Epithelial cell of esophagus (primary cell): ENCODE measurements at regions not wholly inside any gene's neighbourhood (a gene's known extent, or its start where the extent isn't known, plus 50 kb on each side); places are given as distances from the start of the nearest gene placed in this dataset.

ENCODE experiments used
- DNase-seq: peaks from one replicate; pipeline ENCODE4 v3.0.0; 2010; ENCODE audit warnings: low read depth
- H3K4me3 ChIP-seq: 2 replicates; pipeline ENCODE4 v1.5.1; 2011; ENCODE audit warnings: mild to moderate bottlenecking, low read length, control low read depth
- TF ChIP-seq, protein P1 (sequence below): IDR thresholded peaks from 2 replicates; pipeline ENCODE4 v1.5.1; 2011; ENCODE audit warnings: low read depth, mild to moderate bottlenecking, low read length, control low read depth, inconsistent platforms; ENCODE audit not compliant: insufficient read depth; ENCODE audit errors: missing control alignments

DNA sequence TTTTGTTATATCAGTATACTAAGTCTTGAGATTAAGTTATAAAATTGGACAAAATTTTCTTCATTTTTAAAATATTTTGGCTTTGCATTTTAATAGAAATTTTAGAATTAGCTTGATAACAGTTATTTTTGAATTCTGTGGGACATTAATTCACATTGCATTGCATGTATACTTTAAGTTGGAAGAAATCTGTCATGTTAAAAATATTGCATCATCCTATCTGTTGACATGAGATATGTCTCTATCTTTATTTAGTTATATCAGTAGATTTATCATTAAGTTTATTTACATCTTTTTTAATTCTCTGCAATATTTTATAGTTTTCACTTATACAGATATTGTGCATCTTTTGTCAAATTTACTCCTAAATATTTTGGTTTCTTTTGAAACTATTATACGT is 904.6 kb upstream of the NR2F2 start:
- TF ChIP-seq, protein P1, sequence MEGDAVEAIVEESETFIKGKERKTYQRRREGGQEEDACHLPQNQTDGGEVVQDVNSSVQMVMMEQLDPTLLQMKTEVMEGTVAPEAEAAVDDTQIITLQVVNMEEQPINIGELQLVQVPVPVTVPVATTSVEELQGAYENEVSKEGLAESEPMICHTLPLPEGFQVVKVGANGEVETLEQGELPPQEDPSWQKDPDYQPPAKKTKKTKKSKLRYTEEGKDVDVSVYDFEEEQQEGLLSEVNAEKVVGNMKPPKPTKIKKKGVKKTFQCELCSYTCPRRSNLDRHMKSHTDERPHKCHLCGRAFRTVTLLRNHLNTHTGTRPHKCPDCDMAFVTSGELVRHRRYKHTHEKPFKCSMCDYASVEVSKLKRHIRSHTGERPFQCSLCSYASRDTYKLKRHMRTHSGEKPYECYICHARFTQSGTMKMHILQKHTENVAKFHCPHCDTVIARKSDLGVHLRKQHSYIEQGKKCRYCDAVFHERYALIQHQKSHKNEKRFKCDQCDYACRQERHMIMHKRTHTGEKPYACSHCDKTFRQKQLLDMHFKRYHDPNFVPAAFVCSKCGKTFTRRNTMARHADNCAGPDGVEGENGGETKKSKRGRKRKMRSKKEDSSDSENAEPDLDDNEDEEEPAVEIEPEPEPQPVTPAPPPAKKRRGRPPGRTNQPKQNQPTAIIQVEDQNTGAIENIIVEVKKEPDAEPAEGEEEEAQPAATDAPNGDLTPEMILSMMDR = no peak
- no peak overlapping the region for H3K4me3 ChIP-seq
- DNase-seq = no peak

DNA sequence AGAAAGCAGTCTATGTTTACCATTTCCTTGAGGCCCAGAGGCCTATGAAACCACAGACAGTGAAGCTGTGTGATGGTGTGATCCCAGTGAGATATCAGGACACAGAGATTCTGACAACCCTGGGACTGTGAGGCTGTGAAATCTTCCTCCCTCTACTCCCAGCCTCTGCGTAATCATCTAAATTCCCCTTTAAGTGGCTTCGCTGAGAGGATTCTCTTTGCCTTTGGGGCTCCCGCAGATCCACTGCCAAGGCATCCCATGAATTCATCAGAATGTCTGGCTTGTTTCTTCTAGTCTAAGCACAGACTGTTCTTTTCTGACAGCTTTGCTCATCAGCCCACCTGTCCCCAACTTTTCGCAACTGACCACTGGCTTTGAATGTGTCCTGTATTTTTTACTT is 901.2 kb upstream of the NR2F2 start:
- no peak for DNase-seq
- TF ChIP-seq, protein P1 = no peak
- H3K4me3 ChIP-seq = no peak overlapping the region

DNA sequence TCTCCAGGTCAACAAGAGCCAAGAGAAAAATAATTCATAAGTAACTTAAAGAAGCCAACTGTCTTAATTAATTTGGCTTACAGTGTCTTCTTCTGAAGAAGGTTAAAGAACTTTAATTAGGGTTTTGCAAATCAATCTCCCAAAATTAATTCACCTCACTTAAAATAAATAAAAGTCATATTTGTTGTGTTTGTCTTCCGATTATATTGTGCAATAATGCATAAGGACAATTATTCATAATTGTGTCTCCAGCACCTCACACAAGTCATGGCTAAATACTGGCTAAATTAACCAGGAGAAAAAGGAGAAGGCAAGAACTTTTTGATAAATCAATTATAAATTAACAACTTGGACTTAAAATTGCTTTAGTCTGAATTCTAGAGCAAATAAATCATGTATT is 899.0 kb upstream of the NR2F2 start:
- no peak overlapping the region for H3K4me3 ChIP-seq
- DNase-seq = no peak
- TF ChIP-seq, protein P1 = no peak

DNA sequence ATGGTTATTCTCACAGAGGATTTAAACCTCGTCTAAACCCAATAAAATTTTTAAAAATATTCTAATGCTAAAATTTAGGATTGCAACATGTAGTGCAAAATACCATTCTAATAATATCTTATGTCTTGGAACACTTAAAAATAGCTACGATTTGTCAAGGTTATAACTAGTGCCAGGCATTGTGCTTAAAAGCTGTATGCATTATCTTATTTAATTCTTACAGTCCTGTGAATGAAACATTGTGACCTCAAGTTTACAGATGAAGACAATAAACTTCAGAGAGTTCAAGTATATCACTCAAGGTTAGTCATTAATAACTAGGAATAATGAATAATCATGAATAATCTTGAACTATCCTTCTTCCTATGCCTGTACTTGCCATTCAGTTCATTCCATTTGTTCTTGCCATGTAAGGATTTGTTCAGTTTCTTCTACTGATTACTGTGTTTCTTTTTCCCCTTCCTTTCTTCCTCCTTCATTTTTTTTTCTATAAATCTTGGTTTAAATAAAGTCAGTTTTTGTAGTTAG is 897.6 kb upstream of the NR2F2 start:
- TF ChIP-seq, protein P1 = no peak
- peak; percentile 59 for DNase-seq
- H3K4me3 ChIP-seq = no peak overlapping the region

DNA sequence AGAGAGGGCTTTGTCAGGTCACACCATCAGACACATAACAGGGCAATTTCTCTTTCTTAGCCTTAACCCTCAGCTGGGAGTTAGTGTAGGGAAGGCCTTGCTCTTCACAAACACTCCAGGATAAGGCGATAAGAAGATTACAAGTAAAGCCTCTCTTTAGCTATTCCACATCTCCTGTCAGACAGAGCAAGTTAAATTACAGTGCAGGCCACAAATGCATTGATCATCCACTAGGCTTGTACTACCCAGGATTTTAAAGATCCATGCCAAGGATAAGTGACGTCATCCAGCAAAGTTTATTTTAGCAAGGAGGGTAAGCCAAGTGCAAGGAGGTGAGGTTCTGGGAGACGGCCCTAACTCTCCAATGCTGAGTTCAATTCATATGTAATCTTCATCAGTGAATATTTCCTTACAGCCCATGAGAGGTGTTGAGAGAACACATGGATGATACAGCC is 890.6 kb upstream of the NR2F2 start:
- no peak for DNase-seq
- TF ChIP-seq, protein P1 = no peak
- no peak overlapping the region for H3K4me3 ChIP-seq

DNA sequence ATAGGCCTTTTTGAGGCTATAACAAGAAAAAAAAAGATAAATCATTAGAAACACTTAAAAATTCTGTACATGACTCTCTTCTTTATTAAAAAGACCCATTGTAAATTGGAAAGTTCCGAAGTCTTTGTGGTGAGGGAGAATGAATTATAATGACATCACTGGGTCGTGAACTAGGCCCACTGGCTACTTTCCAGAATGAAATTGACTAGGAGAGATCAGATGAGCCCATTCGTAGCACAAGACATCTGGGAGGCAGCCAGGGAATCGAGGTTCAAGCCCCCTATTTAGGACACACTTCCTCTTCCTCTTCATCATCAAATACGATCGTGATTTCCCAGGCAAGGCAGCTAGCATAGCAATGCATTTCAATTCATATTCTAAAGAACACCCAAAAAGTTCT is 889.8 kb upstream of the NR2F2 start:
- DNase-seq = no peak
- TF ChIP-seq, protein P1 = no peak
- no peak overlapping the region for H3K4me3 ChIP-seq

DNA sequence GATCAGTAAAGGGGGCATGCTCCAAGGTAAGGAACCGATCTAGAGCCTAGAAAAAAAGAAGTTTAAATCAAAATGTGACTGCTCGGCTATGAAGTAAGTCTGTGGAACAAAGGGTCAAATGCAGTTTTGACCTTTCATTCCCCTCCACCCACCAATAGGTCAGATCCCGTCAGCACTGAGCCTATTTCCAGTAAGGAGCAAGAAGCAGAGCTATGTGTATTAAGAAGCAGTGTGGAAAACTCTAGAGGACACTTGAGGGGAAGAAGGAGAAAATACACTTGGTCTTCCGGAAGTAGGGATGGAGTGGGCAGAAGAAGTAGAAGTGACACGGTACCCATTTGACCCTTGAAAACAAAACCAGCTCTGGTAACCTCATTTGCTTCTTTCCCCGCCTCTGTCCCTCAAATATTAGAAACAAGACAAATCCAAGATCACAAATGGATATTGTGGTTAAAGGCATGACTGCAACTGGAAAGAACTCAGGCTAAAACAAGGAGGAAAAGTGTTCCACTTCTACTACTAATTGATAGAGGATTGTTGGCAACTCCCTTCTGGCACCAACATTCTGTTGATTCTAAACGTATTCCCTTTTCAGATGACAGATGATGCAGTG is 888.3 kb upstream of the NR2F2 start:
- TF ChIP-seq, protein P1 = no peak
- H3K4me3 ChIP-seq = no peak overlapping the region
- DNase-seq = no peak
